ENCODE measurements at regions not wholly inside any gene's neighbourhood (a gene's known extent, or its start where the extent isn't known, plus 50 kb on each side); places are given as distances from the start of the nearest gene placed in this dataset.

DNA sequence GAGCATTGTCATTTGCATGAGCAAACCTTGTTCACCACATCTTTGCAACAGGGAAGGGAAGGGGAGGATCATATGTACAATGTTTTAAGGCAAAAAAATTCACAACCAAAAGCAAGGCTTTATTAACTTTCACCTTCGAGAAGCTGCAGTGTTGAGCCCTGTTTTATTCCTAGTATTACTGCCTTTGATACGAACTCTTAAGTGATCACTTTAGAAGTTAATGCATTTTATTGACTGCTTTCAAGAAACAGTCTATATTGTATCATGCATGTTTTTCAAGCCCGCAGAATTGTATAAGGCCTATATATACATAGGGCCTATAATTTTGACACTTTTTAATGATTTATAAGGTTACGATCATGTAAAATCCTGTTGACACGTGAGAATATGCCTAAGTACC lies 117.5 kb upstream of the VPREB1 start:
- no peak overlapping the region for H3K27ac ChIP-seq (ENCODE audit: low read depth in 1 of 2, low read length in 2 of 2)
- H3K27me3 ChIP-seq (ENCODE audit: control insufficient read depth in 1 of 2, insufficient read depth in 2 of 2, low read length in 2 of 2): peaks cover 0 to 7% of the 10 kb centered on the region in 2 experiments
- H3K4me3 ChIP-seq (ENCODE audit: low read length): no peak overlapping the region
- CTCF ChIA-PET: interaction anchor here (0.6 kb wide), 1 partner anchor 1366 kb away, joined by 3 read pairs; no protein-coding TSS in a partner anchor
- POLR2A ChIA-PET: no interaction called here
- no peaks in the 10 kb centered on the region for H3K9me3 Mint-ChIP-seq
- H3K36me3 ChIP-seq (ENCODE audit: insufficient read depth, low read length): no peaks in the 10 kb centered on the region
- TF ChIP-seq, protein P1, sequence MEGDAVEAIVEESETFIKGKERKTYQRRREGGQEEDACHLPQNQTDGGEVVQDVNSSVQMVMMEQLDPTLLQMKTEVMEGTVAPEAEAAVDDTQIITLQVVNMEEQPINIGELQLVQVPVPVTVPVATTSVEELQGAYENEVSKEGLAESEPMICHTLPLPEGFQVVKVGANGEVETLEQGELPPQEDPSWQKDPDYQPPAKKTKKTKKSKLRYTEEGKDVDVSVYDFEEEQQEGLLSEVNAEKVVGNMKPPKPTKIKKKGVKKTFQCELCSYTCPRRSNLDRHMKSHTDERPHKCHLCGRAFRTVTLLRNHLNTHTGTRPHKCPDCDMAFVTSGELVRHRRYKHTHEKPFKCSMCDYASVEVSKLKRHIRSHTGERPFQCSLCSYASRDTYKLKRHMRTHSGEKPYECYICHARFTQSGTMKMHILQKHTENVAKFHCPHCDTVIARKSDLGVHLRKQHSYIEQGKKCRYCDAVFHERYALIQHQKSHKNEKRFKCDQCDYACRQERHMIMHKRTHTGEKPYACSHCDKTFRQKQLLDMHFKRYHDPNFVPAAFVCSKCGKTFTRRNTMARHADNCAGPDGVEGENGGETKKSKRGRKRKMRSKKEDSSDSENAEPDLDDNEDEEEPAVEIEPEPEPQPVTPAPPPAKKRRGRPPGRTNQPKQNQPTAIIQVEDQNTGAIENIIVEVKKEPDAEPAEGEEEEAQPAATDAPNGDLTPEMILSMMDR (IDR thresholded peaks at IDR 0.05): no peak
- ATAC-seq (ENCODE audit: poor library complexity) (no peak), DNase-seq (no peak)
- no peak overlapping the region for H3K4me3 Mint-ChIP-seq
- H3K4me1 ChIP-seq (ENCODE audit: insufficient read depth, low read length): no peaks in the 10 kb centered on the region
- intact Hi-C loops (cut with DNase I, micrococcal nuclease): no loop called here
- H3K36me3 Mint-ChIP-seq (ENCODE audit: low read depth): no peaks in the 10 kb centered on the region
- H3K9me3 ChIP-seq (ENCODE audit: control insufficient read depth in 1 of 2, insufficient read depth in 1 of 2, low read length in 2 of 2): no peaks in the 10 kb centered on the region
- H3K27me3 Mint-ChIP-seq: peaks cover 35% of the 10 kb centered on the region
- H3K27ac Mint-ChIP-seq: no peak overlapping the region
- H3K4me1 Mint-ChIP-seq (ENCODE audit: low read depth): no peaks in the 10 kb centered on the region

DNA sequence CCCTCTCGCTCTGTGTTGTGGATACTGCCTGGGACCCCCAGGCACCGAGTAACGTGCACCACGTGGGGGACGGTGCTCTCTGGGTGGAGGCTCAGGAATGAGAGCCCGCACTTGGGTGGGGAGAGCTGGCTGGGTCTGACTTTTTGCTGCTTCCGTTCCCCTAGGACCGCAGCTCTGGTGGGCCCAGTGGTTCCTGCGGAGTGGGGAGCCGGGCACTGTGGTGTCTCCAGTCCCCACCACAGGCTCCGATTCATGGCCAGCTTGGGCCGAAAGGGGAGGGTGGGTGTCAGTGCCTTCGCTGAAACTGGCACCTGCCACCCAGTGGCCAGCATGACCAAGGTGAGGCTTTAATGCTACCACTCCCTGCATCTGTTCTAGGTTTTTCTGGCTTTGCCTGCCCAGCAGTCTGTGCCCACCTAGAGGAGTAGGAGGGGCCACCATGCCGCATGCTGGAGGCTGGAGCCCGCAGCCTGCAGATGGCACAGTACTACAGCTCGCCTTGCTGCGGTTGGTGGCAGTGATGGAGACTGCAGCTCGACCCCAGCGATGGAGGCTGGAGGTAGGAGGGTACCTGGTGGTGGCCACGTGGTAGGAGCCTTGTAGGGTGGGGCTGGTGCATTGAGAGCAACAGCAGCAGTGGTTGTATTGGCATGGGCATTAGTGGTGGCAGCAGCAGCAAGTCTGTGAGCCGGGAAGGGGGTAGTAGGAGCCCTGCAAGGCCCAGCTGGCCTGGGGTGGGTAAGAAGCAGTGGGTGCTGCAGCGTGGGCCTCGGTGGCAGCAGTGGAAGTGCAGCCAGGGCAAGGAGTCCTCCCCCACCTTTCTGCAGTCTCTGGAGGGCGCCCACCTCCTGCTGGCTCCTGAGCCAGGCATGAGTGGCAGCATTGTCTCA lies 118.8 kb upstream of the VPREB1 start:
- H3K9me3 ChIP-seq (ENCODE audit: control insufficient read depth in 1 of 2, insufficient read depth in 1 of 2, low read length in 2 of 2): no peaks in the 10 kb centered on the region
- H3K36me3 ChIP-seq (ENCODE audit: insufficient read depth, low read length): no peaks in the 10 kb centered on the region
- no peak for ATAC-seq (ENCODE audit: poor library complexity)
- no peak overlapping the region for H3K4me3 ChIP-seq (ENCODE audit: low read length)
- Mint-ChIP-seq H3K9me3 (no peaks in the 10 kb centered on the region), H3K4me3 (no peak overlapping the region), H3K27me3 (peaks cover 38% of the 10 kb centered on the region), H3K4me1 (ENCODE audit: low read depth) (no peaks in the 10 kb centered on the region), H3K27ac (no peak overlapping the region), H3K36me3 (ENCODE audit: low read depth) (no peaks in the 10 kb centered on the region)
- TF ChIP-seq, protein P1 (IDR thresholded peaks at IDR 0.05): no peak
- peaks cover 0 to 7% of the 10 kb centered on the region in 2 experiments for H3K27me3 ChIP-seq (ENCODE audit: control insufficient read depth in 1 of 2, insufficient read depth in 2 of 2, low read length in 2 of 2)
- POLR2A ChIA-PET: no interaction called here
- DNase-seq: no peak
- H3K4me1 ChIP-seq (ENCODE audit: insufficient read depth, low read length): no peaks in the 10 kb centered on the region
- intact Hi-C loops (cut with DNase I, micrococcal nuclease): no loop called here
- no peak overlapping the region for H3K27ac ChIP-seq (ENCODE audit: low read depth in 1 of 2, low read length in 2 of 2)
- CTCF ChIA-PET: no interaction called here

DNA sequence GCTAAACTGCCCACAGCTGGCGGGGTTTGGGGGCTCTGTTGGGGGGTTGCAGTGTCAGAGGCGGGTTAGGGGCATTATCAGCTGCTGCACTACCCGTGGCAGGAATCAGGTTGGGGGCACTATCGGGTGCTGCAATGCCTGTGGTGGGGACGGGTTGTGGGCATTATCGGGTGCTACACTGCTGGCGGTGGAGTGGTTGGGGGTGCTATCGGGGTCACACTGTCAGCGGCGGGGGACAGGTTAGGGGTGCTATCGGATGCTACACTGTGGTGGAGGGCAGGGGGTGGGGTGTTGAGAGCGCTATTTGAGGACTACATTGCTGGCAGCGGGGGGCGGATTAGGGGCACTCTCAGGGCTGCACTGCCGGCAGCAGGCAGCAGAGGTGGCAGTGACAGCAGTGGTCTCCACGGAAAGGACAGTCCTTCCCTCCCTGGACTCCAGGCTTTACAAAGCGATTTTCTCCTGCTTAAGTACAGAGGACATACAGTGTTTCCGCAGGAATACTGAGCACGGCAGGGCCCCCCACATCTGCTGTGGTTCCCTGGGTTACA lies 119.5 kb upstream of the VPREB1 start:
- no peaks in the 10 kb centered on the region for H3K4me1 Mint-ChIP-seq (ENCODE audit: low read depth)
- H3K36me3 ChIP-seq (ENCODE audit: insufficient read depth, low read length): no peaks in the 10 kb centered on the region
- no peak for DNase-seq

More for the DNA sequence above, 119.5 kb upstream of the VPREB1 start:
- no peaks in the 10 kb centered on the region for H3K36me3 Mint-ChIP-seq (ENCODE audit: low read depth)
- ChIA-PET POLR2A (no interaction called here), CTCF (no interaction called here)
- no peak overlapping the region for H3K27ac ChIP-seq (ENCODE audit: low read depth in 1 of 2, low read length in 2 of 2)
- no peak overlapping the region for H3K4me3 Mint-ChIP-seq
- H3K4me1 ChIP-seq (ENCODE audit: insufficient read depth, low read length): no peaks in the 10 kb centered on the region
- intact Hi-C loops (cut with DNase I, micrococcal nuclease): no loop called here
- no peak overlapping the region for H3K27ac Mint-ChIP-seq
- H3K9me3 Mint-ChIP-seq: no peaks in the 10 kb centered on the region
- H3K27me3 Mint-ChIP-seq: peaks cover 38% of the 10 kb centered on the region
- no peak for ATAC-seq (ENCODE audit: poor library complexity)
- no peaks in the 10 kb centered on the region for H3K9me3 ChIP-seq (ENCODE audit: control insufficient read depth in 1 of 2, insufficient read depth in 1 of 2, low read length in 2 of 2)
- H3K27me3 ChIP-seq (ENCODE audit: control insufficient read depth in 1 of 2, insufficient read depth in 2 of 2, low read length in 2 of 2): peaks cover 0 to 7% of the 10 kb centered on the region in 2 experiments
- no peak overlapping the region for H3K4me3 ChIP-seq (ENCODE audit: low read length)
- TF ChIP-seq, protein P1 (IDR thresholded peaks at IDR 0.05): no peak

Measured in CD4-positive, alpha-beta T cell (primary cell).